Activated CD8-positive, alpha-beta memory T cell treated with anti-CD3 and anti-CD28 coated beads, Interleukin-2, amount 10 ng/mL, durations not matched to agents 7 days and 5 days (primary cell): ENCODE measurements at regions not wholly inside any gene's neighbourhood (a gene's known extent, or its start where the extent isn't known, plus 50 kb on each side); places are given as distances from the start of the nearest gene placed in this dataset.

ENCODE experiments used
- ATAC-seq: fragments of 150-1000 bp; cut with Tn5 transposase; one replicate; pipeline ENCODE4 v1.10.0; 2021; ENCODE audit warnings: moderate library complexity
- CTCF ChIA-PET: fragments of 350-600 bp; sonication (Branson Sonifier 250); formaldehyde crosslinking; loops from one replicate; lab custom pipeline; 2021; ENCODE audit warnings: antibody characterized with exemption; lab: Charles Lee
- DNase-seq: peaks from one replicate; pipeline ENCODE4 v3.0.0-alpha.2; 2020
- H3K27ac Mint-ChIP-seq: one replicate; pipeline ENCODE4 v1.8.0; 2021; ENCODE audit warnings: mild to moderate bottlenecking, mixed read lengths
- H3K27me3 Mint-ChIP-seq: one replicate; pipeline ENCODE4 v1.8.0; 2021; ENCODE audit warnings: mixed read lengths
- H3K36me3 Mint-ChIP-seq: one replicate; pipeline ENCODE4 v1.8.0; 2021; ENCODE audit warnings: mild to moderate bottlenecking, mixed read lengths
- H3K4me1 Mint-ChIP-seq: one replicate; pipeline ENCODE4 v1.8.0; 2021; ENCODE audit warnings: mixed read lengths
- H3K4me3 Mint-ChIP-seq: one replicate; pipeline ENCODE4 v1.8.0; 2021; ENCODE audit warnings: mild to moderate bottlenecking, moderate library complexity, mixed read lengths
- H3K9me3 Mint-ChIP-seq: one replicate; pipeline ENCODE4 v1.8.0; 2022; ENCODE audit warnings: low read depth, mixed read lengths

GRCh38 chr1:89466307-89466930 lies 58.2 kb upstream of the LRRC8B start:
- Mint-ChIP-seq H3K27me3 (peaks cover 57% of the 10 kb centered on the region), H3K4me3 (no peak overlapping the region), H3K9me3 (peaks cover 5% of the 10 kb centered on the region), H3K36me3 (peaks cover 15% of the 10 kb centered on the region), H3K27ac (no peak overlapping the region), H3K4me1 (peaks cover 34% of the 10 kb centered on the region)
- DNase-seq, result no peak
- no peak for ATAC-seq
- CTCF ChIA-PET, result no interaction called here

- Mint-ChIP-seq H3K27ac (no peak overlapping the region), H3K4me1 (no peaks in the 10 kb centered on the region), H3K36me3 (peaks cover 24% of the 10 kb centered on the region), H3K9me3 (peaks cover 16% of the 10 kb centered on the region), H3K4me3 (no peak overlapping the region), H3K27me3 (peaks cover 36% of the 10 kb centered on the region)
- ATAC-seq, result no peak
- DNase-seq, result no peak
- CTCF ChIA-PET, result interaction anchor here (0.9 to 1.3 kb wide), 2 partner anchors 11 to 12 kb away, joined by 3 to 4 read pairs; no protein-coding TSS in a partner anchor
Measured at GRCh38 chr1:89472253-89472652, 52.4 kb upstream of the LRRC8B start.

GRCh38 chr1:89472886-89473417 lies 51.7 kb upstream of the LRRC8B start:
- DNase-seq, result no peak
- H3K36me3 Mint-ChIP-seq, result peaks cover 26% of the 10 kb centered on the region
- peaks cover 16% of the 10 kb centered on the region for H3K9me3 Mint-ChIP-seq
- H3K27ac Mint-ChIP-seq, result no peak overlapping the region
- no peaks in the 10 kb centered on the region for H3K4me1 Mint-ChIP-seq
- no peak overlapping the region for H3K4me3 Mint-ChIP-seq
- CTCF ChIA-PET, result interaction anchor here (0.9 to 1.3 kb wide), 2 partner anchors 11 to 12 kb away, joined by 3 to 4 read pairs; no protein-coding TSS in a partner anchor
- H3K27me3 Mint-ChIP-seq, result peaks cover 34% of the 10 kb centered on the region
- no peak for ATAC-seq
